COR-L47 (cell line): ENCODE measurements at regions not wholly inside any gene's neighbourhood (a gene's known extent, or its start where the extent isn't known, plus 50 kb on each side); places are given as distances from the start of the nearest gene placed in this dataset.
"Not testable (repeated sequence)": the region's sequence is repeated elsewhere in the genome, so short reads cannot be mapped to it uniquely, and the experiment has no call there.

Experiments
- DNase-seq: peaks from one replicate; lab custom pipeline; 2025; lab: John Stamatoyannopoulos, UW

GRCh38 chr2:128510701-128511397 is 192.2 kb upstream of the HS6ST1 start:
- no peak for DNase-seq

GRCh38 chr2:128511731-128512378 is 193.2 kb upstream of the HS6ST1 start:
- DNase-seq: no peak

DNA sequence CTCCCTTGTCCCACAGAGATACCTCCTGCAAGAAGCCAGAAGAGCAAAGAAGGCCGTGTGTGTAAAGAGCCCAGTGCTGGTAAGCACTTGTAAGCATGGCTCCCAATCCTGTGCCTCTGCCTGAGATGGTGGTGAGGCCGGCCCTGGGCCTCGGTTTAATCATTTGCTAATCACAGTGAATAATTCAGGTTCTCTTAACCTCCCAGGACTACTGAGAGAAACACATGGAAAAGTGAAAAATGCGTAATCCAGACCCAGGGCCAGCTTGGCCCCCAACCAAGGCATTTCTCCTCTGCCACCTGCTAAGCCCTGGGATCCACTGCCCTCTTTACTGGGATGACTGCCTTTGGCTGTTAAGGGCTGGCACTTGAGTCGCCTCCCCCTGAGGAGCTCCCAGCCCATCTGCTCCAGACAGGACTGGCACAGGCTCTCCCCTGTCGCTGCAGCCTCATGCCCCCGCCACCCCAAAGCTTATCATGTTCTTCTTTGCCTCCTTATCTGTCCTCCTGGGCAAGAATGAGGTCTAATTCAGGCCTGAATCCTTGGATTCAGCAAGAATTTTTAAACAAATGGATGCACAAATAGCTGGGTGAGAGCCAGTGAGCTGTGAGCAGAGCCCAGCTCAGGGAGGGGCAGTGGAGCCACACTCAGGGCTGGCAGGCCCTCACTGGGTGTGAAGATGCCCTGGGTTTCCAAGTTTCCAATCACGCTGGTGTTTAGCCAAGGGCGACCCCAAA is 193.9 kb upstream of the HS6ST1 start:
- DNase-seq: no peak

- no peak for DNase-seq
These were observed 194.7 kb upstream of the HS6ST1 start for GRCh38 chr2:128513116-128513960.

DNA sequence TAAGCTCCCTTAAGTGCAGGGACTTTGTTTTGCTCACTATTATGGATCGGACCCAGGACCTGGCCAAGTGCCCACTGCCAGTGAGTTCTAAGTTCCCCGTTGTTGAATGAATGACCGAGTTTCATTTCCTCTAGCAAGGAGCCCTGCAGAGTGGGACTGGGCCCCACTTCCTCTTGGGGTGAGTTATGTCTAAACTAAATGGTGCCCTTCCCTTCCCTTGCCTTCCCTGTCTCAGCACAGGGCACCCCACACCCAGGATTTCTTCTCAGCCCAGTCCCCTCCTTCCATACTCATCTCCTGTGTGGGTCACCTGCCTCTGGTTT is 195.3 kb upstream of the HS6ST1 start:
- DNase-seq: no peak

DNA sequence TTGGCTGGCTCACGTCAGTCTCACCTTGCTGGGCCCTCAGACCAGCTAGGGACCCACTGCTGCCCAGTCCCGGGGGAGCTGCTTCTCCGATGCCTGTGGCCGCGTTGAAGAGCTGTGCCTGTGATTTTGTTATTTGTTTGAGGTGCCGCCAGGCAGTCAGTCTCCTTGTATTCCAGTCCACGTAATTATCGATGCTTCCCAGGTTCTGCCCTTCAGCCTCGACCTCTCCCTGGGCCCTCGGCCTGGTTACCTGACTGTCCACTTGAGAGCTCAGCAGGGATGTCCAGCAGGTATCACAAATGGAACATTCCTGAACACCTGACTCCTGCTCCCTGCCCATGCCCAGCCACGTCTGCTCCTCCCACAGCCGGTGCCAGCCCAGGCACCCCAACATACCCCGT is 195.9 kb upstream of the HS6ST1 start:
- DNase-seq: no peak

- no peak for DNase-seq
These were observed 198.3 kb upstream of the HS6ST1 start for GRCh38 chr2:128516938-128517337.

GRCh38 chr2:128519028-128519427 is 200.4 kb upstream of the HS6ST1 start:
- DNase-seq: not testable (repeated sequence)

DNA sequence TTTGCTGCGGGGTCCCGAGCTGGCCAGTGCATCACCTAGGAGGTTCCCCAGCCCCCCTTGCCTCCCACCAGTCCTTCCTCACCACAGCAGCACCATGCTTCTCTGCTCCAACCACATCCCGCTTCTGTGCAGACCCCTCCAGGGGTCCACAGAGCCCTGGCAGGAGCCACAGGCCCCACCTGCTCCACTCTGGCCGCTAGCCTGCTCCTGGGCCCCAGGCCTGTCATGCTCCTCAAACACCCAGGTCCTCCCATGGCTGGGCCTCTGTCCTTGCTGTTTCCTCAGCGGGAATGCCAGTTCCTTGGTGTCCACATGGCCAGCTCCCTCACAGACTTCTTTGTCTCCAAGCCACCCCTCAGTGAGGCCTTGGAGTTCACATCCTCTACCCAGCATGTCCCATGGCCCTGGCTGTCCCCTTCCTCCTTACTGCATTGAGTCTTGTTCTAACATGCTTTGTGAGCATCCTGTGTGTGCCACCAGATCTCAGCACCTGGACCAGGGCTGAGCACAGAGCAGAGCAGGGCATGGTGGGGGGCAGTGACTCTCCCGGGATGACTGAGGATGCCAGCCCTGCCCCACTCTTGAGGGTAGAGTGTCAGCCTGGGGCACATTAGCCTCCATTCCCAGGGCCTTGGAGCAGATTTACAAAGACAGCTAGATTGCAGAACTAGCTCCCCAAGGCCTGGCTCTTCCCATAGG is 201.0 kb upstream of the HS6ST1 start:
- DNase-seq: no peak

DNA sequence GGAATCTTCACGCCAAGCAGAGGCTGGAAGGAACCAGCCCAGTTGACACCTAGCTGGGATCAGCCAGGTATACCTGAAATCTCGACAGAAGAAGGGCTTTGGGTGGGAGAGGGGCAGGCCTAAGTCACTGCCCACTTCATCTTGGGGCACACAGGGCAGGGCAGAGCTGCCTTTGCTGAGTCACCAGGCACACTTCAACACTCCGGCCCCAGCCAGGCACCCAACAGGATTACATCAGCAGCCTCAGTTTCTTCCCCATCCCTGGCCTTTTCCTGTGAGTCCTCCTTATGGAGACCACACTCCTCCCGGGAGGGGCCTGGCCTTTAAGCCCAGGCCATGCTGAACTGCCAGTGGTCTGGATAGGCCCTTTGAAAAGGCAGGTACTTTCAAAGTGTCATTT is 201.7 kb upstream of the HS6ST1 start:
- no peak for DNase-seq

- no peak for DNase-seq
These were observed 202.1 kb upstream of the HS6ST1 start for GRCh38 chr2:128520791-128521190.

DNA sequence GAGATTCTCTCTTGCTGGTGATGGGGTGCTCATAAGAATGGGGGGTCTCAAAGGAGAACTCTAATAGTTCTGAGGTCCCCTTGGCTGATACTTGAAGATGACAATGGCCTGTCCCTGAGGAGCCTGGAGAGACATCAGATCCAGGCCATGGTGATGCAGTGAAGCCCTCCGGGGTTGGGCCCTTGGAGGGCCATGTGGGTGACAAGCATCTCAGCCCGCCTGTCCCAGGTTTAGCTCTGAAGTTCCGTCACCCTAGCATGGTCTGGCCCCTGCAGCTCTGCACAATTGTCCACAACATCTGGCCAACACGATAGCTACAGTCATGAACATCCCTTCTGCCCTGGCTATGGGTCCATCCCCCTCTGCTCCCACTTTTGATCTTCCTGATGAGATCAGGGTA is 202.8 kb upstream of the HS6ST1 start:
- no peak for DNase-seq

DNA sequence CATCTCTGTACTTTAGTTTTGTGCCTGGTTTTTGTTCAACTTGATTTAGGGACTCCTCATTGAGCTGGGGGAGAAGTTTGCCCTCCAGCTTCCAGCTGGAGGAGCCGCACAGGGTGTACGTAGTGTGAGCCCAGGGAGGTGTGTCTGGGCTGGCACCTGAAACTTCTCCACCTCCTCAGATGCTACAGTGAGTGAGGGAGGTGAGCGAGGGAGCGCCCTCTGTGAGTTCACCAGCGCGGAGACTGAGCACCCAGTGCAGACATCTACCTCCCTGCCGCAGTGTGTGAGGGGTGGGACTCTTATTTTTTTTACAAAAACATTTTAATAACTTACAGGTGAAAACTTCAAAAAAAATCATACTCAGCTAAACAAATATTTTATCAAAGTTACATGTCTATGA is 204.2 kb upstream of the HS6ST1 start:
- no peak for DNase-seq

- no peak for DNase-seq
These were observed 204.8 kb upstream of the HS6ST1 start for GRCh38 chr2:128523457-128523856.

- DNase-seq: no peak
These were observed 205.5 kb upstream of the HS6ST1 start for GRCh38 chr2:128524183-128524582.

GRCh38 chr2:128525653-128526052 is 207.0 kb upstream of the HS6ST1 start:
- DNase-seq: no peak

DNA sequence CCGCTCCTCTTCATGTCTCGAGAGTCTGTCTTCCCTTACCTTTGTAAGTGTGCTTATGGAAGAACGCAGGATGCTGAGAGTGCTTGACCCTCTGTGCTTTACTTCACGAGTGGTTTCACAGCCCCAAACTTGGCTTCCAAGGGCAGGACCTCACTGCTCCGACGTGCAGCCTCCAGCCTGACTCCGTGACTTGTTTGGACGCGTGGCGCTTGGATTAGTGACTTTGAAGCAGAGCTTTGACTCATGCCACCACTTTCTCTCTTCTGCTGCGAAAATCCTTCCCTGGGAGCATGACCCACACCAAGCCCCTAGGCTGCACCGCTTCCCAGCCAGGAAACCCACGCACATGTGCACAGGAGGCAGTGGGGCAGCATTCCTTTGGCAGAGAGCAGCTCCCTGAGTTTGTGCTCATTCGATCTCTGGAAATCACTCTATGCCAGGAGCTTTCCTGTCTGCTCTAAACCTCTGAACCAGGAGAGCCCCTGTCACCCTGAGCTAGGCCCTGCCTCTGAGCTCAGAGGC is 207.8 kb upstream of the HS6ST1 start:
- no peak for DNase-seq

DNA sequence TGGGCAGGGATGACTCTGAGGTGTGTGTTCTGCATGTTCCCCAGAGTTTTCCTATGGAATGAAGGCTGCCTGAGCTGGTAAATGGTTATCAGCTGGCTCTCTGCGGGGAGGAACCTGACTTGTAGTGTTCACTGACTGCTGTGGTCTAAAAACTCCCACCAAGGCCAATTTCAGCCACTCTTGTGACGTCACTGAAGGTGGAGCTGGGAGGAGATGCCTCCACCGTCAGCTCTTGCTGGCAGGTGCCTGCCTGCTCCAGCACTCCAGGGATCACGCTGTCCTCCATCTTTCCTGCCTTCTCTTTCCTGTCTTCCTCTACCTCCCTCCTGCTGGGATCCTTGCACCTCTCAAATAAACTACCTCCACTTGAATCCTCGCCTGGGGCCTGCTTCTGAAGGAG is 209.5 kb upstream of the HS6ST1 start:
- DNase-seq: no peak

DNA sequence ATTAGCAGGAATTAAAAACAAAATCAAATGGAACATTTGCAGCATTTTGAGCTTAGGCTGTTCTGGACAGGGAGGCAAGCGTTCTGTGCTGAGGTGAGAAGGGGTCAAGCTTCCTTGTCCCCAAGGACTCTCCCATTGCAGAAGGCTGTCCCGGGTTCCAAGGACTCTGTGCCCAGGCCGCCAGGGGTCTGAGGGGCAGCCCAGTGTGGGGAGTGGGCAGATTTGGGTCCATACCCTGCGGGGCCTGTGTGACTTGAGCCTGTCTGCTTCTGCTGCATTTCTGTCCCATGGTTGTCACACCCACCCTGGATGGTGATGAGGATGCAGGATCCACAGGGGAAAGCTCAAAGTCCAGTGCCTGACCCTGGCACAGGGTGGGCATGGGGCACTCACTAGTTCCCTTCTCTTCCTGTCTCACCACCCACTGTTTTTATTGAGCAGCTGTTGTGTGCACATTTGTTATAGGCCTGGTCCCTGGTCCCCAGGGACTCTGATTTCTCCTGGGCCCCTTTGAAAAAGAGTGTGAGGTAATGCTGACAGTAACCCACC is 211.4 kb upstream of the HS6ST1 start:
- no peak for DNase-seq

- no peak for DNase-seq
These were observed 213.2 kb upstream of the HS6ST1 start for GRCh38 chr2:128531856-128532255.

GRCh38 chr2:128533101-128533500 is 214.4 kb upstream of the HS6ST1 start:
- DNase-seq: no peak
